ENCODE measurements at regions not wholly inside any gene's neighbourhood (a gene's known extent, or its start where the extent isn't known, plus 50 kb on each side); places are given as distances from the start of the nearest gene placed in this dataset.
"Not testable (repeated sequence)": the region's sequence is repeated elsewhere in the genome, so short reads cannot be mapped to it uniquely, and the experiment has no call there.

DNA sequence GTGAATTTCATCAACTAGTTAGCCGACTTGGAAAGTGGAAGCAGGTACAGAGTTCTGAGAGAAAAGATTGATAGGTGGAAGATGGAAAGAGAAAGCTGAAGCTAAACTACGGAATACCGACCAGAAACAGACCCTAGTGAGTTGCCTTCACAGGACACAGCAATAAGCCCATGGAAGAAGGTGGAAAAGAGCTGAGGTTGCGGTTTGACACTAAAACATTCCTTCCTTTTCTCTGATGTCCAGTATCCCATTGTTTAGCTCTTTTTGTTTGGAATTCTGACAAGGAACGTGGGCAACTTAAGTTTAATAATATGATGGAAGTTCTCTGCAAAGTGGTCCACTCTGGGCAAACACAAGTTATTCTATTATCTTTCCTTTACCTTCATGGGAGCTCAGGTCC, 110.1 kb upstream of the ADTRP start:
- DNase-seq, result no peak

DNA sequence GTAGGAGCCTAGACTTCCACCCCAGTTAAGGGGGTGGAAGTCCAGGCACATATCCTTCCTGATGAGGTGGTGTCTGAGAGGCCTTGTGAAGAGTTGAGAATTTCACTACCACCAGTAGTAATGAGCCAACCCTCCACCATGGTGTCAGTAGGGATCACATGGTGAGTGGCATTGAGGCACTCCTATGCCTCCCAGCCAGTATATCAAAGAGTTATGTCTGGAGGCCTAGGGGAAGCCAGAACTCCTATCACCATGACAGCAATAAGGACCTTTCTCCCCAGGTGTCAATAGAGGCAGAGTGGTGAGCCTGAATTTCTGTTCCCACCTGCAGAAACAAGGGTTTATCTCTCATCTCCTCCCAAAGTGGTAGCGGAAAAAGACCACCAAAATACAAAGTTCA, 106.6 kb upstream of the ADTRP start:
- no peak for DNase-seq

DNA sequence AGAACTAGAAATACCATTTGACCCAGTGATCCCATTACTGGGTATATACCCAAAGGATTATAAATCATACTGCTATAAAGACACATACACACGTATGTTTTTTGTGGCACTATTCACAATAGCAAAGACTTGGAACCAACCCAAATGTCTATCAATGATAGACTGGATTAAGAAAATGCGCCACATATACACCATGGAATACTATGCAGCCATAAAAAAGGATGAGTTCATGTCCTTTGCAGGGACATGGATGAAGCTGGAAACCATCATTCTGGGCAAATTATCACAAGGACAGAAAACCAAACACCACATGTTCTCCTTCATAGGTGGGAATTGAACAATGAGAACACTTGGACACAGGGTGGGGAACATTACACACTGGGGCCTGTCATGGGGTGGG, 104.9 kb upstream of the ADTRP start:
- not testable (repeated sequence) for DNase-seq

DNA sequence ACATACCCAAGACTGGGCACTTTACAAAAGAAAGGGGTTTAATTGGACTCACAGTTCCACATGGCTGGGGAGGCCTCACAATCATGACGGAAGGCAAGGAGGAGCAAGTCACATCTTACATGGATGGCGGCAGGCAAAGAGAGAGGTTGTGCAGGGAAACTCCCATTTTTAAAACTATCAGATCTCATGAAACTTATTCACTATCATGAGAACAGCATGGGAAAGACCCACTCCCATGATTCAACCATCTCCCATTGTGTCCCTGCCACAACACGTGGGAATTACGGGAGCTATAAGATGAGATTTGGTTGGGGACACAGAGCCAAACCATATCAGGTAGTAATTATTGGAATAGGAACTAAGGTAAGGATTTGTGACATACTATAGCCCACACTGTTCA, 101.6 kb upstream of the ADTRP start:
- DNase-seq, result not testable (repeated sequence)

DNA sequence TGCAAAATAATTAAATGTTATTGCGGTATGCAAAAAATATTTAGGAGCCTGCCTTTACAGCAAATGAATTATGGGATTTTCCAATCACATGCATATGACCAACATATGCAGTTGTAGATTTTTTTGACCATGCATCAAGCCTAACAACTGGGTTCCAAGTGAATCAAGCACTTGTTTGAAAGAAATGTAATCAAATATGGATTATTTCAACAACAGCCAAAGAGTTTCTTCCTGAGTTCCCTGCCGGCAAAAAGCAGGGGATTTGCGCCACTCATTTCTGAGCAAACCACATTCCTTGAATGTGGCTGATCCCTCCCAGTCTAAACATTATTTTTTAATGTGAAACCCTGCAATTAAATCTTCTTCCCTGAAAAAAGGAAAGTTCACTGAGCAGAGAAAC, 100.1 kb upstream of the ADTRP start:
- no peak for DNase-seq

DNA sequence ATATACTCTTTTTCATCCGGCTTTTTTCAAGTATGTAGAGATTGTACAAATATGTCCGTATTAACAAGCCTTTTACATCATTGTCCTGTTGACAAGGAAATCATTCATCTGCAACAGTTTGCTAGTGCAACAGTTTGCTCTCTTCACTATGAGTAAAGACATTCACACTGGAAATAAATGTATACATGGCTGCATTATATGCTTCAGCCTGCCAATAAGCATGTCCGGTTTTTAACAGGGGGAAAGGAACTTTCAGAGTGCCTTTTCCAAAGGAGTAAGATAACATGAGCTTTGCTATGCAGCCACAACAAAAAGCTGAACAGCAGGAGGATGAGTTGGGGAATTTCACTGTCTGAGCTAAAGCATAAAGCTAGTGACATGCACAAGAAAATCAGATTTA, 99.4 kb upstream of the ADTRP start:
- no peak for DNase-seq

DNA sequence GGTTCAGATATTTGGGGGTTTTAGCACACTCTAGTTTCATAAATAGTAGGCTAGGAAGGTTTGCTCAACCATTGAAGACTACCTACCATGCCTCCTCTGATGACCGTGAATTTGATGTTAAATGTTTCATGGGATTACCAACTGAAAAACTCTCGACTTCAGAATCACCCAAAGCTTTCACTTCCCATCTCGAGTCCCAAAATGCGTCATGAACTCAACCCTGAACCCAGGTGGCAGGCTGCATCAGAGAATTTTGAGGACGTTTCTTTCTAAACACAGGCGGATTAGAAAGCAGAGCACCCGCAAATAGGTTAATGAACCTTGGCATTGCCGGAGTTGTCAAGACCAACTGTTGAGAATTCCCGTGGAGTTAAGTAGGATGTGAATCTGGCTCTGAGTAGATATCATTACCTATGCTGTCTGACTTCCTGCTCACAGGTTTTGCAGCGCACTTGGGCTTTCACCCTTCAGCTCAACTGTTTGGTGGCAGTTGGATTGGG, 98.4 kb upstream of the ADTRP start:
- no peak for DNase-seq

DNA sequence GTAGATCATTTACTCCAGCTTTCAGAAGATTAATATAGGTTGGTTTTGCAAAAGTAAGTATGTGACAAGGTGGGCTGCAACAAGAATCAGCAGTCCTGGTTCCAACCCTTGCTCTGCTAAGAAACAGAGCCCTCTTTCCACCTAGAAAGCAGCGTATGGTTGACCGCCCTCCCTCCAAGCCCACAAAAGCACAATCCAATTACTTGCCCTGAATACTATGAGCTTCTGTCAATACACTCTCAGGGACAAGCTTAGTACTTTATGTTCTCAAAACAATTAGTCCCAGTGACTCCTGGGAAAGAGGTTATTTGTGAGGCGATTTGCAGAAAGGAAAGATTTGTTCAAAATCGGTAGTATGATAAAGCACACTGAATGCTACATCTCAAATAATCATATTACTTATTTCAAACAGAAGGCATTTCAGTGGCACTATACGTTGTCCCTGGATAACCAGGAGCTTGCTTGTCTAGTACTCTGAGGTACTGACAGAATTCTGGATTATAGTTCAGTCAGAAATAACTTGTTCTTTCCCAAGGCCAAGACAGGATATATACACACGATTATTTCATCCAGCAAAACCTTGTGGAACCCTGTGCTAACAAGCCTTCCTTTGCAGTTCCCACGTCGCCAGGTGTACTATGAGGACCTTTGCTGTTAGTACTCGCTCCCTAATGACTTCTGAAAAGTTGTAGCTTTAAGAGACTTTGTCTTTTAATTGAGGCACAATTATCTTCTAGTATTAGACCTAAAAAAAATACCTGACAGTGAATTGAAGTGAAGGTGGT, 96.9 kb upstream of the ADTRP start:
- no peak for DNase-seq

DNA sequence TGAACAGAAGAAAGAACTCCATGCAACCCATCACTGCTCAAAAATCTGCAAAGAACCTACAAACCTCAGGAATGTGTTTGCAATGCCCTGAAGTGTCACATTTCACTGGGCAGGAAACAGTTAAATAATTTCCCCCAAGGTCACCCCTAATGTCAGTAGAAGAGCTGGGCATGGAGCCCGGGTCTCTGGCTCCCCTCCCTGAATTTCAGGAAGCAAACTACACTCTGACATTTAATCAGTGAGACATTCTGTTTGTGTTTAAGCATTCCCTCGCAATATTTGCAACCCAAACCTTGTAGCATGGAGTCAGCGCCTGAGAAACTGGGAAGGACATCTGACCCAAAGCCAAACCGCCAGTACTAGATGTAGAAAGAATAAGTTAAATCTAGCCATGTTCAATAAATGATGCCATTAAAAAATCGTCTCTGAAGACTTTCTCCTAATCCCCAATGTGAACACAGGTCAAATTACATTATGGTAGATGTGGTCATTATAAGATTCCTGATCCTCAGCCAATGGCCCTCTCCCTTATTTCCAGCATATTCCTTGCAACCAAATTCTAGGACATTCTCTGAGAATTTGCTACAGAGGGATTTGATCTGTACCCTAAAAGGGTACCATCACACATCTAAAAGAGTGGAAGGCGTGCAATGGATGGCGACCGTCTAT, 91.2 kb upstream of the ADTRP start:
- DNase-seq, result peak; percentile 60

DNA sequence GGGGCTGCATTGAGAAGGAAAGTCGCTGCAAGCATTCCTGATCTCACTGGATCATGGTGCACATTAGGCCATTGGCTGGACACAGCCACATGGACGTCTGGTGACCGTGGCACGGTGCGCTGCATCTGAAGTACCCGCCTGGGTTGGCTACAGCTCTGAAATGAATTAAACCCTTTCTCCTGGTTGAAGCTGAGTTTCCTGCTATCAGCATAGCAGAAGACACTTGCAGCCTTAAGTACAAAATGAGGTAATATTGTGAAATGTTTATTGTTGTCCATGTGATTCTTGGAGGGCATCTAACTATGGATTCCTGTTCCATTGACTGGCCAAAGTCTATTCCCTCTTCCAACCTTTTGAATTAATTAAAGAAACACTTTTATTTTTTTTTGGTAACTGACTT, 89.8 kb upstream of the ADTRP start:
- DNase-seq, result no peak

DNA sequence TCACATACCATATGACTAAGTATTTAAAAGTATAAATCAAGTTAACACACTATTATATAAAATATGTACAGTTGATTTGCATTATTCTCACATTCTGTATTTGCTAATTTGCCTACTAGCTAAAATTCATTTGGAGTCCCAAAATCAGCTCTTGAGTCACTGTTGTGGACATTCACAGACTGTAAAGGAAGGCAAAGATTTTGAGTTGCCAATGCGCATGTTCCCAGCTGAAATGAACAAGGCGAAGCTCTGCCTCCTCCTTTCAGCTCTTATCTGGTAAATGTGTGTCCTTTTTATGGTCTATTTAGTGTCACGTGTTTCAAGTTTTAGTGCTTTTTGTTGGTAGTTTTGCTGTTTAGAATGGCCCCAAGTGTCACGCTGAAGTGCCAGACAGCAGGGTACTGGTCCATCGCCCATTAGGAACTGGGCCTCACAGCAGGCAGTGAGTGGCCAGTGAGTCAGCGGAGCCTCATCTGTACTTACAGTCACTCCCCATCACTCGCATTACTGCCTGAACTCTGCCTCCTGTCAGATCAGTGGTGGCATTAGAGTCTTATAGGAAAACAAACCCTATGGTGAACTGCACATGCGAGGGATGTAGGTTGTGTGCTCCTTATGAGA, 87.2 kb upstream of the ADTRP start:
- DNase-seq, result no peak

DNA sequence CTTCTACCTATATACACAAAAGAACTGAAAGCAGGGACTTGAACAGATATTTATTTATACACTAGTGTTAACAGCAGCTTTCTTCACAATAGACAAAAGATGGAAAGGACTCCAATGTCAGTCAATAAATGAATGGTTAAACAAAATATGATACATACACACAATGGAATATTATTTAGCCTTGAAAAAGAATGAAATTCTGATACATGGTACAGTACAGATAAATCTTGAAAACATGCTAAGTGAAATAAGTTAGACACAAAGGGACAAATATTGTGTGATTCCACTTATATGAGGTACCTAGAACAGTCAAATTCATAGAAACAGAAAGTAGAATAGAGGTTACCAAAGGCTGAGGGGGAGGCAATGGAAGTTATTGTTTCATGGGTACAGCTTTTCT, 79.8 kb upstream of the ADTRP start:
- DNase-seq, result no peak

DNA sequence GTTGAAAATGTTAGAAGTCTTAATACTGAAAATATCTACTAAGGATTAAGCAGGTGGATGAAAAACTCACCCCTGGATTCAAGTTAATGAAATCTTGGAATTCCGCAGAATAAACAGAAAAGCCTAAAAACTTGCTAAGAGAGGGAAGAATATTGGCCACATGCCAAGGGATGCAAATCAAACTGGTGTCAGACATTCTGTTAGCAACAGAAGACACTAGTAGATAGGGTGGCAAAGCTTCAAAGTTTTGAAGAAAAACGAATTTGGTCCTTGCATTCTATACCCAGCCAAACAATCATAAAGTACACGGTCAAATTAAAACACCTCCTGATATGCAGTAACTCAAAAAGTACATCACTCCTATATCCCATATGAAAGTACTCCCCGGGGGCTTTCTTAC, 77.1 kb upstream of the ADTRP start:
- no peak for DNase-seq

DNA sequence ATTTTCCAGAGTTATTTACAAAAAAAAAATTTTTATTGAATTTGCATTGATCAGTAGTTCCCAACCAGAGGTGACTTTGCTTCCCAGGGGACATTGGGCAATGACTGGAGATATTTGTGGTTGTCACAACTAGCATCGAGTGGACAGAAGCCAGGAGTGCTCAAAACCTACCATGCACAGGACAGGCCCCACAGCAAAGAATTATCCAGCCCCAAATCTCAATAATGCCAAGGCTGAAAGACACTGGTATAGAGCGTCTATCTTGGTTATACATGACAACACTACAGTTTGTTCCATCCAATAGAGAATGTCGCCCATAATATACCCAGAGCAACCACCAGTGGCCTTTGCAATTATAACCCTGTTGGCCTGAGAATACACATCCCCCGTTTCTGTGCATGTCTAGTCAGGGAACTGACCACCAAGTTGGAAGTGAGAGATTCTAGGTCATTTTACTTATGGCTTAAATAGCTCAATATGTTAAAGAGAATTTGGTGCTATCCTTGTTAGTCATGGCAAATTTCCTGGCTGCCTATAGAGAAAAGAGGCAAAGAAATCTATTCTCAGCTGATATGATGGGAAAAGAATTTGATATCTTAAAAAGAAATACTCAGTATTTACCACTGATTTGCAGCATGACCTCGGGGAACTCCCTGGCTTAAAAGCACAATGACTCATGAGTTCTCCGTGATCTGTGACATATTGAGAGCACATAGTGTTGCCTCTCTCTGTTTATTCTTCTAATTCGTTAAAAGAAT, 76.0 kb upstream of the ADTRP start:
- no peak for DNase-seq

DNA sequence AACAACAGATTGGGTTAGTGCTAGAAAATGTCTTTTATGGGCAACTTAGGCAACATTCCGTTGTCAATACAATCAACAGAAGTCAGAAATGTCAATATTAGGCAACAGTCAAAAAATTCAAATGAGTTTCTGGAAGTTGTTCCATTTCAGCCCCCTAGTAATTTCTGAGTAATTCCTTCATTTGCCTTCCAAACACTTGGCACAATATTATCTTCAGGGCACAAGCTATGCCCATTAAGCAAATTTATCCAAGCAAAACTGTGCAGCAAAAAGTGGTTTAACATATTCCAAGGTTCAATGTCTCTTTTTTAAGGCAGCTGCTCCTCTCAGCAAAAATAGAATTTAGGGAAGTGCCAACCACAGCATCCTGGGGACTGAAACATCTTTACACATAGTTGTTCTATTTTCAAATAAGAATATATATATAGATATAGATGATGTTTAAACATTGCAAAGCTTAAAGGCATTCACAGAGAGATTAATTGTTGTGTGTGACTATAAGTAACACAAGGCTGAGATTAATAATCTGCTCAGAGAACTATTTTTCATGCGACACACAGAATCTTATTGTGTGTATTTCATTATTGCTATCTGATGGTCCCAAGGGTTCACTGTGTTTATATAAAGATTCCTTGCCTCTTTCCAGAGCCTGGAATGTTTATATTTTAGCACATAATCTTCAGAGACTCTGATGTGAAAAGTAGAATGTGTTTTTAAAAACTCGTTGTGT, 75.2 kb upstream of the ADTRP start:
- DNase-seq, result no peak

DNA sequence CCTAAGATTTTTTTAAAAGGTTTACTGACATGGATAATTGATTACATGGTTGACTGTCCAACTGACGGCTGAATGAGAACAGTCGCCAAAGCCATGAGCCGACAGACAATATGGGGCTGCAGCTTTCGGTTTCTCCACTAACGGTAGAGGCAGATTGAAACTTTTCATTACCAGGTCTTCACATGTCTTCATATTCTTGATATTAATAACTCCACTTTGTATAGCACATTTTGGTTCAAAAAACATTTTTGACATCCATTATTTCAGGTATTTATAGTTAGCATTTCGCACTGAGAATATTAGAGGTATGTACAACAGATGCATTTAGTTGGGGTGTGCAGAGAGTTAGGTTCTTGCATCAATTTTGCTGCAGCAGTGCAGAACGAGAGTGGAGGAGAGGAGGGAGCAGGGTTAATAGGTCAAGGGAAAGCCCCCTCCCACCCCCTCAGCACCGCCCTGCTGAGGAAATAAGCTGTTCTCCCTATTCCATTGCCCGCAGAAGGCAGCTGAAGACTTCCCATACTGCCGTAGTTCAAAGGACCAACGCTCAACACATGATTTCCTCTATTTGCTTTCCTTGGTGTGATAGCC, 73.6 kb upstream of the ADTRP start:
- DNase-seq, result no peak

DNA sequence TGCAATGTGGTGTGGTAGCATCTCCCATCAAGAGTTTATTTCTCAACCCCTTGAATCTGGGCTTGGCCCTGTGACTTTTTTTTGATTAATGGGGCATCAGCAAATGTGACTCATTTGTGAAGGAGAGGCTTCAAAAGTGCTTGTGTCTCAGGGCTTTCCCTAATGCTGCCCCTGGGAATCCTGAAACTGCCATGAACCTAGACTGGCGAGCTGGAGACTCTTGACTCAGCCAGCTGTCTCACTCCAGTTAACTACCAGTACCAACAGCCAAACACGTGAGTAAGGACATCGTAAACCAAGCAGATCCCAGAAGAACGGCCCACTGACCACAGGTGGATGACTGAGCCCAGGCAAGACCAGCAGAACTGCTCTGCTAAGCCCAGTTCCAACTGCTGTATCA, 72.8 kb upstream of the ADTRP start:
- no peak for DNase-seq

DNA sequence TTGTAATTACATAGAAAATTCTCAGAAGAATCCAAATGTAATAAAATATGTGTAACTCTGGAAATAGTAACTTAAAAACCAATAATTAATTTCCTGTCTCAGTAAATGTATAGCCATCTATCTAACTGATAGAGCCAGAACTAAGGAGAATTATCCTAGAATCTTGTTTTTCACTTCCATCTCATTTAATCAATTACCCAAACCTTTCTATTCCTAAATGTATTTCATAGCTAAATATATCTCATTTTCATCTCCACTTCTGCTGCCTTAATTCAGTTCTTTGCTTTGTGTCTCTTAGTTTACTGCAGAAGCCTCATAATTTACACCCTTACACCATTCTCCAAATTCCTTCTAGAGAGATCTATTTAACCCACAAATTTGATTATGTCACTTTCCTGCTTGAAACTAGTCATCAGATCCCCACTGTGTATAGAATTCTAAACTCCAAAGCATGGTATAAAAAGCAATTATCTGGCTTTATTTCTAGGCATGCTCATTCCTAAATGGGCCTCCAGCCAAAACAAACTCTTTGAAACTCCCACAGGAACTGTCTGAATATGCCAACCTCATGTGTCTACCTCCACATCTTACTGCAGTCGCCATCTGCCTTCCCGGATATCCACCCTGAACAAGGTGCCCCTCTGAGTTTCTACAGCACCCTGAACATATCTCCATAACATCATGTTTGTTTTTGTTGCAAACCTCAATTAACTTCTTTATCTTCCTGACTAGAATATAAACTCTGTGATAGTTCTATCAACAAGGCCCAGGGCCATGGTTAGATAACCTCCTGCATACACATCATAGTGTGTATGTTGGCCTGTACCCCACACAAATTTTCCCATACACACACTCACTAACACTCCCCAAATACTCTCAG, 70.5 kb upstream of the ADTRP start:
- no peak for DNase-seq

DNA sequence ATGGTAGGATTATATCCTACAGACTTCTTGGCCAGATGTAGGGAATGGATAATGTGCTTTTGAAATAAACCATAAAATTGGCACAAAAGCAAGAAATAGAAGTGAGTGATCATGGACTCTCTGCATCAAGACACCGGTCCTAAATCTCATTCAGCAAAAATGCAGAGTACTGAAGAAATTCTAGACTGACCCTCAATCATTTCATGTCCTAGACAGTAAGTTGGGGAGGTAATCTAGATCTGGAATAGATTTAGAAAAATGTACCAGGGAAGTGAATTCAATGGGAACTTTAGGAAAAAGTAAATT, 69.7 kb upstream of the ADTRP start:
- DNase-seq, result no peak

DNA sequence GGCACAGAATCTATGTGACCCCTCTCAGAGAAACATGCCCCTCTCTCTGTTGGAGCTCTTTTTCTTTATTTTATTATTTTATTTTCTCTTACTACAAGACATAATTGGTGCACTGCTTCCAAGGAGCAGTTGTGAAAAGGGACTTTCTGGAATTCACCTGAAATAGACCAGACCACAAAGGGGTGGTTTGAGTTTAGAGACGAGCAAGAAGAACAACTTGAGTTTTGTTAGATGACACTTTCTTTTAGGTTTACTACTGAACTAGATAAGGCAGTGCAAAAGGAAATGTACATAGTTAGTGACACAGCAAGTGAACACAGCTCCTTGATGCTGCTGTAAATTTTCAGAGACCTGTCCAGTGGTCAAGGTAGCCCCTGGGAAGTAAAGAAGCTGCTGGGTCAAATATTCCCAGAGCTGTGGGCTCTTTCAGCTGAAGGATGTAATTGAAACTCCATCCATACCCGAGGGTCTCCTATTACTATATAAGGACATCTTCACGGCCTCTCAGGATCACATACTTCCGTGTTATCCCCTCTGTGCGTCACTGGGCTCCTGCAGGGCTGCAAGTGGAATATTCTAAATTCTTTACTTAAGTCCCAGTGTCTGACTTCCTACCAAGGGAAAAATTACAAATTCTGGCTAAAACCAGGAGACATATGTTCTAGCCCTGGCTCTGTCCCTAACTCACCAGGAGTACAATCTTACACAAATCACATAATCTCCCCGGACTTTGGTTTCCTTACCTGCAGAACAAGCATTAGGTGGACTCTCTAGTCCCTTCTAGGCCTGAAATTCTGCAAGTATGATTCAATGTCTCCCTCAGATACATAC, 69.1 kb upstream of the ADTRP start:
- DNase-seq, result no peak
